AG09319 (cell line): ENCODE measurements at regions not wholly inside any gene's neighbourhood (a gene's known extent, or its start where the extent isn't known, plus 50 kb on each side); places are given as distances from the start of the nearest gene placed in this dataset.

Experiments used
- DNase-seq: peaks from one replicate; pipeline ENCODE4 v3.0.0-alpha.2; 2010; ENCODE audit warnings: low read depth; ENCODE audit errors: extremely low read depth
- CTCF ChIP-seq: IDR thresholded peaks from 2 replicates; pipeline ENCODE4 v1.5.1; 2011; ENCODE audit warnings: low read depth, mild to moderate bottlenecking, inconsistent platforms, low read length, moderate library complexity

DNA sequence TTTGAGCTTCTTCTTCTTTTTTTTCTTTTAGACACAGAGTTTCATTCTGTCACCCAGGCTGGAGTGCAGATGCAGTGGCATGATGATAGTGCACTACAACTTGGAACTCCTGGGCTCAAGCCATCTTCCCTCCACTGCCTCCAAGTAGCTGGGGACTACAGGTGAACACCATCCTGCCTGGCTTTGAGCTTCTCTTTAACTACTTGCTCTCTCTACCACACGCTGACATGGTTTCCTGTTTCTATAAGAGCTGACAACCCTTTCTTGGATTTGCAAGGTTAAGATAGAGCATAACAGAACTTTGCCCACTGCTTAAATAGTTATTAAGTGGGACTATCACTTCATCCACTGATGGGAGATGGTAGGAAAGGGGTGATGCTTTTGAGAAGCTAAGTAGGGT lies 82.4 kb upstream of the SLC38A2 start:
- DNase-seq: no peak
- no peak for TF ChIP-seq CTCF

- TF ChIP-seq CTCF: no peak
Observed at GRCh38 chr12:46453428-46453827, 80.9 kb upstream of the SLC38A2 start.

DNA sequence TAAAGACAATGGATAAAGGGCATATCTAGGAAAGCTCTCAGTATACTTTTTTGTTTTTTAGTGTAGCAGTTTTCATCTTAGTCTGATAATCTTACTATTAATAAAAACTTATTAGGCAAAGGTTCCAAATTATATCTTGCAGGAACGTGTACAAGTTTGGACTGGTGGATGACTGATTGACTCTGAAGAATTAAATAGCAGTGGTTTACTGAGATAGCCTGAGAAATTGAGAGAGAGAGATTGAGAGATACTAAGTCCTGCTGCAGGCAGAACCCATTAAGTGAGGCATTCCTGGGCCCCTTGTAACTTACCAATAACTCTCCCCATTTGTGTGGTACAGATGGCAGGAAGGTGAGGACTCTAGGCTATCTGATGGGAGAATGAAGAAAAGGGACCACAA lies 80.2 kb upstream of the SLC38A2 start:
- no peak for DNase-seq
- no peak for TF ChIP-seq CTCF

More at GRCh38 chr12:46453428-46453827, 80.9 kb upstream of the SLC38A2 start:
- DNase-seq: no peak

DNA sequence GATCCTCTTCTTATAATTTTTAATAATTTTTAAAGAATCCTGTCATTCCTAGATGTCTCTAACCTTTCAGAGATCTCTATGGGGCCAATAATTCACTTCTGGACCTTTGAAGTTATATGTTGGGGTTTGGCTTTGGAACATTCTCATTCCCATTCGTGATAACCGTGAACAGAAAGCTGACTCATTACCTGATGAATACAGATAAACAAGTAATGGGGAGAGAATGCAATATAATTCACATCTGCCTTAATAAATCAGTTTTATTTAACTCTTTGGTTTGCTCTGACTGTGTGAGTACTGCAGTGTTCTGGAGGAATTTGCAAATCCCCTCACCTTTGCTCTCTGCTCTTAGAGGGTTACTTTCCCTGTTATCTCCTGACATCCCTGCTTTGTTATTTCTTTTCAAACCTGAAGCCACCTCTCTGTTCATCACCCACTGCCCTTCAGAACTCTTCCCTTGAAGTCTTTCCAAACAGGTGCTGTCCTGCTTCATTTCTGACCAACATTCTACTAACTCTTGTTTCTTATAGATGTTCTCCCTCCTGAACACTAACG lies 79.6 kb upstream of the SLC38A2 start:
- no peak for DNase-seq
- TF ChIP-seq CTCF: no peak

DNA sequence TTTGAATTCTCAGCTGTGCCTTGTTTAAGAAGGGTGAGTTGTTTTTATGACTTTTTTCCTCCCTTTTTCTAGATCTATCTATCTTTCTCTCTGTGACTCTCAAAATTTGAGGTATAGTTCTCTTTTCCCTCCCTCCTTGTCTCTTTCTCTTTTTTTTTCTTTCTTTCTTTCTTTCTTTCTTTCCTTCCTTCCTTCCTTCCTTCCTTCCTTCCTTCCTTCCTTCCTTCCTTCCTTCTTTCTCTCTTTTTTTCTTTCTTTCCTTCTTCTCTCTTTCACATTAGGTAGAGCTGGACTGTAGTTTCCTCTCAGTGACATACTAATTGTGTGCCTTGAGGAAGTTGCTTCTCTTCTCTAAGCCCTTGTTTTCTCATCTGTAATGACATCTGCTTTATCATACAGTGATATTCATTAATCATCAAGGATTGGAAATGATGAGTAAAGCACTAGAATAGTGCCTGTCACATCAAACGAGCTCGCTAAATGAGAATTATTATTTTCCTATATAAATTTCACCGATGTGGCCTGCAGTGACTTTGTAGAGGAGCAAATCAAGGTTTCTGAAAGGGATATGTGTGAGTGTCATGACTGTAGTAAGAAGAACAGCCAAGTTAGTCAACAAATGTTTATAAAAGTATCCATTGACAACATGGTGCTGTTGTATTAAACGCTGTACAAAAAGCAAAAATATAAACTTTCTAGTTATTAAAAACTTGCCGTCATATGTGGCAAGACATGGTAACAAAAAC lies 78.9 kb upstream of the SLC38A2 start:
- TF ChIP-seq CTCF: no peak
- DNase-seq: no peak

- no peak for DNase-seq
- TF ChIP-seq CTCF: no peak
Observed at GRCh38 chr12:46450279-46450748, 77.7 kb upstream of the SLC38A2 start.

DNA sequence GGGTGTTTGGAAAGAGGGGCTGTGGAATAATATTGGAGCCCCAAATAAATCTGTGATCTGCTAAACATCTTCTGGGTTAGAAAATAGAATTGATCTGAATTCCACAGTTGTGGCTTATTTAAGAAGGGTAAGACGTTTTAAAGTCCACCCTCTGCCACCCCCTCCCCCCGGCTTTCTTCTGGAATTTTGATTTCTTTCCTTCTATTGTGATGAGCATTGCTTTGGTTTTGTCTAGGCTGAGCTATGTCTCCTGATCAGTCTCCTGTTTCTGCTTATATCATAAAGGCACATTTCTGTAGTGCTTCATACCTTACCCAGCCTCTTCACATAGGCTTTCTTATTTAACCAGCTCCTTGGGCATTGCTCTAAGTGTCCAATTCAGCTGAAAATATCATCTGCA lies 77.3 kb upstream of the SLC38A2 start:
- DNase-seq: no peak

More for the DNA sequence above, 77.3 kb upstream of the SLC38A2 start:
- no peak for TF ChIP-seq CTCF
